KMS-11 (cell line): ENCODE measurements at regions not wholly inside any gene's neighbourhood (a gene's known extent, or its start where the extent isn't known, plus 50 kb on each side); places are given as distances from the start of the nearest gene placed in this dataset.

ENCODE experiments used
- H2AFZ ChIP-seq: fragments of 200-600 bp; sonication (generic); 2 replicates; pipeline ENCODE4 v1.6.1; 2016; ENCODE audit warnings: antibody characterized with exemption, mixed run types, low read depth
- H3K27ac ChIP-seq: fragments of 200-600 bp; sonication (generic); 2 replicates; pipeline ENCODE4 v1.6.1; 2016; ENCODE audit warnings: mild to moderate bottlenecking, mixed run types
- H3K27me3 ChIP-seq: fragments of 200-600 bp; sonication (generic); 2 replicates; pipeline ENCODE4 v1.6.1; 2017; ENCODE audit warnings: mild to moderate bottlenecking, low read depth, mixed run types, moderate library complexity; ENCODE audit not compliant: insufficient read depth
- H3K36me3 ChIP-seq: fragments of 200-600 bp; sonication (generic); 2 replicates; pipeline ENCODE4 v1.6.1; 2017; ENCODE audit warnings: mild to moderate bottlenecking, mixed run types; ENCODE audit not compliant: insufficient read depth
- H3K4me1 ChIP-seq: fragments of 200-600 bp; sonication (generic); 2 replicates; pipeline ENCODE4 v1.6.1; 2016; ENCODE audit warnings: mild to moderate bottlenecking, low read depth, mixed run types; ENCODE audit not compliant: poor library complexity, severe bottlenecking
- H3K4me2 ChIP-seq: fragments of 200-600 bp; sonication (generic); 2 replicates; pipeline ENCODE4 v1.7.0; 2016; ENCODE audit warnings: mild to moderate bottlenecking, mixed run types
- H3K4me3 ChIP-seq: fragments of 200-600 bp; sonication (generic); IDR thresholded peaks from 2 replicates; pipeline ENCODE4 v1.6.1; 2017; ENCODE audit warnings: low read depth, low read length, mixed read lengths; ENCODE audit not compliant: insufficient read depth
- H3K79me2 ChIP-seq: fragments of 200-600 bp; sonication (generic); 2 replicates; pipeline ENCODE4 v1.6.1; 2016; ENCODE audit warnings: low read depth, mixed run types; ENCODE audit not compliant: insufficient read depth
- H3K9ac ChIP-seq: fragments of 200-600 bp; sonication (generic); 2 replicates; pipeline ENCODE4 v1.6.1; 2016; ENCODE audit warnings: mild to moderate bottlenecking, mixed run types
- H4K20me1 ChIP-seq: fragments of 200-600 bp; sonication (generic); 2 replicates; pipeline ENCODE4 v1.6.1; 2016; ENCODE audit warnings: mild to moderate bottlenecking, mixed run types; ENCODE audit not compliant: insufficient read depth
- TF ChIP-seq, protein P1 (sequence below): fragments of 200-600 bp; sonication (generic); conservative IDR thresholded peaks from 2 replicates; pipeline ENCODE4 v1.6.1; 2017; ENCODE audit warnings: low read depth, mild to moderate bottlenecking, antibody characterized with exemption, low read length, moderate library complexity, mixed read lengths

DNA sequence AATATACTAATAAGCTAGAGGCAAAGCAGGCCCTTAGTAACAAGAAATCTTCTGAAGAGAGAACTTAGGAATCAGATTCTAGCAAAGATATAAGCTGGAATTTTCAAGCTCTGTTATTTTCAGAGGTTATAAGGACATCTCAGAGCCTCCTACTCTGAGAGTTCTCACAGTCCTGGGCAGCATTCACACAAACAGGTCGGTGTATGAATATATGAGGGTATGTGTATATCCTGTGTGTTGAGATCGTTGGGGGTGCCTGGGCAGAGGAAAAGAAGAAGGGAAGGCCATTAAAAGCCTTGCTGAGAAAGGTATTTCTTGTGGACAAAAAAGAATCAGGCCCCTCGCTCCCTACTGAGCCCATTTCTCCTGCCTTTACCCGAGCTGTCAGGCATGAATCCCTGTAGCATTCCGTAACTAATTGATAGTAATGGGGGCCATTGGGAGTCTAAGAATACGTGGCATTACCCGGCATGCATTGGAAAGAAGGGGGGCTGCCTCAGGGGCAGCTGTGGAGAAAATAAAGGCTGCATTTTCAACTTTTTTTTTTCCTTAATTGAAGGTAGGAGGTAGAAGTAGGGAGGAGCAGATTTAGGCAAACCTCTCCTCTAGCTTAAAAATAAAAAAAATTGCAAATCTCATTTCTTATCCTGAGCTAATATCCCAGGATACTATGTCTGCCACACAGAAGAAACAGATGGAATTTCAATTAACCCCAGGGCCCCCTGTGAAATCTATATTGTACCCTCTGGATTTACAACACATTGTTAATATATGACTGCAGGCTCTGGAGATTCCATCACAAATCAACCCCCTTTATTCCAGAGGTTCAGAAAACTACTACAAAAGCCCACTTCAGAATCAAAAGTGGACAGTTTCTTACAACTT is 103.8 kb downstream of the GTPBP8 start:
- H3K79me2 ChIP-seq: no peaks in the 10 kb centered on the region
- H3K27me3 ChIP-seq: no peaks in the 10 kb centered on the region
- no peaks in the 10 kb centered on the region for H4K20me1 ChIP-seq
- no peak overlapping the region for H3K9ac ChIP-seq
- no peak overlapping the region for H3K4me2 ChIP-seq
- H3K36me3 ChIP-seq: no peaks in the 10 kb centered on the region
- TF ChIP-seq, protein P1, sequence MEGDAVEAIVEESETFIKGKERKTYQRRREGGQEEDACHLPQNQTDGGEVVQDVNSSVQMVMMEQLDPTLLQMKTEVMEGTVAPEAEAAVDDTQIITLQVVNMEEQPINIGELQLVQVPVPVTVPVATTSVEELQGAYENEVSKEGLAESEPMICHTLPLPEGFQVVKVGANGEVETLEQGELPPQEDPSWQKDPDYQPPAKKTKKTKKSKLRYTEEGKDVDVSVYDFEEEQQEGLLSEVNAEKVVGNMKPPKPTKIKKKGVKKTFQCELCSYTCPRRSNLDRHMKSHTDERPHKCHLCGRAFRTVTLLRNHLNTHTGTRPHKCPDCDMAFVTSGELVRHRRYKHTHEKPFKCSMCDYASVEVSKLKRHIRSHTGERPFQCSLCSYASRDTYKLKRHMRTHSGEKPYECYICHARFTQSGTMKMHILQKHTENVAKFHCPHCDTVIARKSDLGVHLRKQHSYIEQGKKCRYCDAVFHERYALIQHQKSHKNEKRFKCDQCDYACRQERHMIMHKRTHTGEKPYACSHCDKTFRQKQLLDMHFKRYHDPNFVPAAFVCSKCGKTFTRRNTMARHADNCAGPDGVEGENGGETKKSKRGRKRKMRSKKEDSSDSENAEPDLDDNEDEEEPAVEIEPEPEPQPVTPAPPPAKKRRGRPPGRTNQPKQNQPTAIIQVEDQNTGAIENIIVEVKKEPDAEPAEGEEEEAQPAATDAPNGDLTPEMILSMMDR: no peak
- H3K27ac ChIP-seq: no peak overlapping the region
- H3K4me3 ChIP-seq: no peak overlapping the region
- no peak overlapping the region for H2AFZ ChIP-seq
- H3K4me1 ChIP-seq: no peaks in the 10 kb centered on the region

DNA sequence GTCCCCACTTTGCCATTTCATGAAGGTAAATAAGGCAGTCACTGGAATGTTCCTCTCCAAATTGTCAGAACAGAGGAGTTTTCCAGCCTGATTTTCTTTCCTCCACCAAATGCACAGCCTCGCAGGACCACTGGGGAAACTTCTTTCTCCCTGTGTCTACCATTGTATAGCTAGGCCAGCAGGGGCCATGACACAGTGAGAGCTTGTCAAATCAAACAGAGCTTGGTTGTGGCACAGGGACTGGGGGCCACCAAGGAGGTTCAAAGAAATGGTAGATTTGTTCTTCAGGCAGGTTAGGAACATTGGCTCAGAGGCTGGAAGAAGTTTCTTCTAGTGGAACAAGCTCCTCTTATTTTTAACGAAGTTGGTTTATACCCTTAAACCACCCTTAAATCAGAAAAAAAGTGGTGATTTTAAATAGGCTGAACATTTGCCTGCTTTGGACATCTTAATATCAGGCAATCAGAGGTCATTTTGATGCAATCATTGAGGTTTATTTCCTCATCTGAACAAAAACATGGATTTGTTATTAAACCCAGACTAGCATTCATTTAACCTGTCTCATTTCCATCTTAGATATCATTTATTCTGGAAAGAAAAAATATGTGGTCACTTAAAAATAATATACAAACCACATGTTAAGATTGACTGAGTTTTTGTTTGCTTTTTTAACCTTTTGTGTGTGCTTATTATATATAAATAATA is 105.6 kb downstream of the GTPBP8 start:
- H3K79me2 ChIP-seq: no peaks in the 10 kb centered on the region

DNA sequence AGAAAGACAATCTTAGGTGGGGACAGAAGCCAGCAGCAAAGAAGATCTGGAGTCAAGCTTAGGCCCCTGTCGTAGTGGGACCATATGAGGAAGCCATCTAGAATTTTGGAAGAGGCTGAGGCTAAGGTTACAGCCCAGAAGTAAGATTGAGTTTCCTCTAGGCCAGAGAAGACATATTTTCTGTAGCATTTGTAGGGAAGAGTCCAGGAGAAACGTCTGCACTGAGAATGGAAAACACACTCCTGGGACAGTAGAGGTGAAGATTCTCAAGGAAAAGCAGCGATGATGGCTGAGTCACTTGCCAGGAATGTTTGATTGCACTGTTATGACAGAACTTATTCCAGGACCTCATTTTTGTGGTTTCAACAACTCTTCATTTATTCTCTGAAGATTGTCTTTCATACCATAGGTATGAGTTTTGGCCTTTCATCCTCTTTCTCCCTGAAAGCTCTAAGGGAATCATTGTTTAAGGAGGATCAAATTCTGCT is 107.2 kb downstream of the GTPBP8 start:
- no peak overlapping the region for H3K4me3 ChIP-seq
- TF ChIP-seq, protein P1: no peak
- H3K4me2 ChIP-seq: no peak overlapping the region

More for the DNA sequence above, 105.6 kb downstream of the GTPBP8 start:
- Histone ChIP-seq H4K20me1 (no peaks in the 10 kb centered on the region), H3K4me1 (no peaks in the 10 kb centered on the region), H3K36me3 (no peaks in the 10 kb centered on the region), H3K27ac (no peak overlapping the region), H2AFZ (no peak overlapping the region), H3K27me3 (no peaks in the 10 kb centered on the region), H3K9ac (no peak overlapping the region), H3K4me2 (no peak overlapping the region), H3K4me3 (no peak overlapping the region)
- TF ChIP-seq, protein P1: no peak

DNA sequence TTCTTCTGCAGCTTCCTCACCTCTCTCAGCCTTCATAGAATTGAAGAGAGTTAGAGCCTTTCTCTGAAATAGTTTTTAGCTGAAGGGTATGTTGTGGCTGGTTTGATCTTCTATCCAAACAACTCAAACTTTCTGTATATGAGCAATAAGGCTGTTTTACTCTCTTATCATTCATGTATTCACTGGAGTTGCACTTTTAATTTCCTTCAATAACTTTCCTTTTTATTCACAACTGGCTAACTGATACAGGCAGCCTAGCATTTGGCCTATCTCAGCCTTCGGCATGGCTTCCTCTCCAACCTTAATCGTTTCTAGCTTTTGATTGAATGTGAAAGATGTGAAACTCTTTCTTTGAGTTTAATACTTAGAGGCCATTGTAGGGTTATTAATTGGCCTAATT is 109.3 kb downstream of the GTPBP8 start:
- TF ChIP-seq, protein P1: no peak
- H4K20me1 ChIP-seq: no peaks in the 10 kb centered on the region
- no peak overlapping the region for H3K9ac ChIP-seq
- H3K4me2 ChIP-seq: no peak overlapping the region
- no peak overlapping the region for H3K27ac ChIP-seq
- H3K79me2 ChIP-seq: no peaks in the 10 kb centered on the region
- H3K4me1 ChIP-seq: peaks cover 9% of the 10 kb centered on the region
- no peak overlapping the region for H3K4me3 ChIP-seq
- no peak overlapping the region for H2AFZ ChIP-seq
- H3K27me3 ChIP-seq: no peaks in the 10 kb centered on the region
- H3K36me3 ChIP-seq: no peaks in the 10 kb centered on the region

More for the DNA sequence above, 107.2 kb downstream of the GTPBP8 start:
- Histone ChIP-seq H2AFZ (no peak overlapping the region), H3K27ac (no peak overlapping the region), H3K36me3 (no peaks in the 10 kb centered on the region), H4K20me1 (no peaks in the 10 kb centered on the region), H3K9ac (no peak overlapping the region), H3K4me1 (no peaks in the 10 kb centered on the region), H3K27me3 (no peaks in the 10 kb centered on the region), H3K79me2 (no peaks in the 10 kb centered on the region)
